GM12878 (cell line): ENCODE measurements at regions not wholly inside any gene's neighbourhood (a gene's known extent, or its start where the extent isn't known, plus 50 kb on each side); places are given as distances from the start of the nearest gene placed in this dataset.
"Not testable (repeated sequence)": the region's sequence is repeated elsewhere in the genome, so short reads cannot be mapped to it uniquely, and the experiment has no call there.

Experiments used
- ATAC-seq: fragments of 200-7000 bp; cut with Tn5 transposase; 3 replicates; pipeline ENCODE4 v1.9.1; 2020; ENCODE audit warnings: mild to moderate bottlenecking, moderate library complexity
- BruUV-seq: library from RNA; stranded (reverse); fragments of 400-500 nt; replicated peaks from 2 replicates; lab custom pipeline; 2021; lab: Mats Ljungman, UMichigan
- CTCF ChIA-PET: fragments of 300-600 bp; sonication (Branson Sonifier 250); formaldehyde crosslinking; extraction: SDS; loops from one replicate; lab custom pipeline; 2021; ENCODE audit warnings: inconsistent platforms; lab: Yijun Ruan, JAX
- POLR2A ChIA-PET: fragments of 350-600 bp; formaldehyde crosslinking; extraction: SDS; loops from one replicate; lab custom pipeline; 2021; ENCODE audit warnings: inconsistent platforms; lab: Charles Lee
- RAD21 ChIA-PET: fragments of 300-600 bp; sonication (Branson Sonifier 250); formaldehyde crosslinking; loops from one replicate; lab custom pipeline; 2023; ENCODE audit warnings: antibody characterized with exemption; ENCODE audit not compliant: unreplicated experiment; lab: Charles Lee
- SMC1A ChIA-PET: fragments of 300-600 bp; sonication (Branson Sonifier 250); formaldehyde crosslinking; loops from one replicate; lab custom pipeline; 2023; ENCODE audit not compliant: unreplicated experiment, uncharacterized antibody; lab: Charles Lee
- DNase-seq: peaks from one replicate; pipeline ENCODE4 v3.0.0-alpha.2; 2011; ENCODE audit warnings: low read depth, low spot score
- FAIRE-seq: peaks from 3 replicates; lab custom pipeline; 2011; peaks lifted over from hg19 to GRCh38; lab: Jason Lieb, UNC
- H2AFZ ChIP-seq: 2 replicates; pipeline ENCODE4 v1.6.0; 2011; ENCODE audit warnings: low read depth, low read length, control low read depth; ENCODE audit not compliant: control insufficient read depth
- H3K27ac ChIP-seq: 2 replicates; pipeline ENCODE4 v1.5.1; 2011; ENCODE audit warnings: control low read depth; ENCODE audit not compliant: control insufficient read depth, insufficient read depth
- H3K27me3 ChIP-seq, 2 experiments: replicated peaks in 1 of 2; 2 replicates each; pipeline versions ENCODE4 v1.6.0 to v1.6.1; 2011; ENCODE audit warnings: low read length in 1 of 2; ENCODE audit not compliant: control insufficient read depth in 2 of 2, insufficient read depth in 2 of 2
- H3K36me3 ChIP-seq, 2 experiments: 2 replicates each; pipeline ENCODE4 v1.5.1; 2011; ENCODE audit warnings: low read length in 1 of 2; ENCODE audit not compliant: control insufficient read depth in 2 of 2, insufficient read depth in 2 of 2
- H3K4me1 ChIP-seq: 2 replicates; pipeline ENCODE4 v1.6.1; 2011; ENCODE audit warnings: mild to moderate bottlenecking, low read length, moderate library complexity, mixed read lengths; ENCODE audit not compliant: control insufficient read depth, insufficient read depth
- H3K4me2 ChIP-seq: 2 replicates; pipeline ENCODE4 v1.6.0; 2011; ENCODE audit warnings: control low read depth; ENCODE audit not compliant: control insufficient read depth, insufficient read depth
- H3K4me3 ChIP-seq: fragments of 200-600 bp; sonication (generic); 2 replicates; pipeline ENCODE4 v1.5.1; 2016
- H3K79me2 ChIP-seq: 2 replicates; pipeline ENCODE4 v1.6.0; 2011; ENCODE audit warnings: low read length; ENCODE audit not compliant: control insufficient read depth, insufficient read depth
- H3K9ac ChIP-seq: 2 replicates; pipeline ENCODE4 v1.8.0; 2011; ENCODE audit warnings: low read length, control low read depth, mixed read lengths; ENCODE audit not compliant: control insufficient read depth, insufficient read depth
- H3K9me3 ChIP-seq: replicated peaks from 3 replicates; pipeline ENCODE4 v1.5.1; 2011; ENCODE audit warnings: mild to moderate bottlenecking, low read length; ENCODE audit not compliant: control insufficient read depth, insufficient read depth
- H4K20me1 ChIP-seq: 2 replicates; pipeline ENCODE4 v1.6.0; 2011; ENCODE audit not compliant: control insufficient read depth, insufficient read depth
- CBFB ChIP-seq: IDR thresholded peaks from 2 replicates; pipeline ENCODE4 v1.6.1; 2016; ENCODE audit warnings: antibody characterized with exemption, low read depth
- NR2C2 ChIP-seq: IDR thresholded peaks from 2 replicates; pipeline ENCODE4 v1.6.1; 2011; ENCODE audit warnings: borderline replicate concordance, low read depth; ENCODE audit not compliant: control insufficient read depth, insufficient read length
- whole genome bisulfite sequencing: methylation state at CpG from one replicate; pipeline ENCODE4 v1.1.6; 2016; ENCODE audit warnings: low lambda C conversion rate; ENCODE audit not compliant: insufficient replicate concordance, insufficient coverage; ENCODE audit errors: missing lambda C conversion rate; 5-methylcytosine and 5-hydroxymethylcytosine counted together
- in situ Hi-C: fragments of 300-500 bp; cut with MboI; formaldehyde crosslinking; loops from 9 replicates; pipeline ENCODE4 v1.14.3; 2018; ENCODE audit warnings: mixed read lengths
- intact Hi-C: fragments of 100-400 bp; cut with micrococcal nuclease; formaldehyde crosslinking; loops from one replicate; pipeline ENCODE4 v1.14.2; 2022; ENCODE audit not compliant: unreplicated experiment

DNA sequence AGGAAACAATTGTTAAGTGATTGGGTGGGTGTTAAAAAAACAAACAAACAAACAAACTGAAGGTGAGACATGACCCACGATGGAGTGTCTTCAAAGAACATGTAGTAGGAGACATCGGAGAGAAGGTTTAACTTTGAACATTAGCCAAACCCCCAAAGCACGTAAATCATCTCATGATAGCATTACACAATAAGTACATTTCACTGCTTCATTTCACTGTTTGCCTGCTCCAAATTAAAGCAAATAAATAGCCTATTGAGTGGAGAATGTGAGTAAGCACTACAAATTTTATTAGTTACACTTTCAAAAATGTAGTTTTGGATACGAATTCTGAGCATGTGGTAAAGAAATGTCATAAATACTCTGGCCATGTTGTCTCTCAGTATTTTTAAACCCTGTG lies 287.0 kb downstream of the SI start (continued):
- TF ChIP-seq NR2C2: no peak
- TF ChIP-seq, all 136 proteins: peak for 0

DNA sequence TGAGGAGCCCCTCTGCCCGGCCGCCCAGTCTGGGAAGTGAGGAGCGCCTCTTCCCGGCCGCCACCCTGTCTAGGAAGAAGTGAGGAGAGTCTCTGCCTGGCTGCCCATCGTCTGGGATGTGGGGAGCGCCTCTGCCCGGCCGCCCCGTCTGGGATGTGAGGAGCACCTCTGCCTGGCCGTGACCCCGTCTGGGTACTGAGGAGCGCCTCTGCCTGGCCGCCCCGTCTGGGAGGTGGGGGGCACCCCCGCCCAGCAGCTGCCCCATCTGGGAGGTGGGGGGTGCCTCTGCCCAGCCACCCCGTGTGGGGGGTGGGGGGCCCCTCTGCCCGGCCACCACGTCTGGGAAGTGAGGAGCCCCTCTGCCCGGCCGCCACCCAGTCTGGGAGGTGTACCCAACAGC lies 293.9 kb downstream of the SI start:
- H3K4me2 ChIP-seq, H3K79me2 ChIP-seq, H3K9me3 ChIP-seq, H2AFZ ChIP-seq, intact Hi-C loops, DNase-seq, H3K9ac ChIP-seq, FAIRE-seq, BruUV-seq, H3K4me1 ChIP-seq, H3K36me3 ChIP-seq, H4K20me1 ChIP-seq, H3K4me3 ChIP-seq, in situ Hi-C loops, SMC1A ChIA-PET, POLR2A ChIA-PET, RAD21 ChIA-PET, H3K27me3 ChIP-seq, CTCF ChIA-PET, H3K27ac ChIP-seq, ATAC-seq: not testable (repeated sequence)
- WGBS: 33% methylated on average over 13 of the region's 21 CpGs

DNA sequence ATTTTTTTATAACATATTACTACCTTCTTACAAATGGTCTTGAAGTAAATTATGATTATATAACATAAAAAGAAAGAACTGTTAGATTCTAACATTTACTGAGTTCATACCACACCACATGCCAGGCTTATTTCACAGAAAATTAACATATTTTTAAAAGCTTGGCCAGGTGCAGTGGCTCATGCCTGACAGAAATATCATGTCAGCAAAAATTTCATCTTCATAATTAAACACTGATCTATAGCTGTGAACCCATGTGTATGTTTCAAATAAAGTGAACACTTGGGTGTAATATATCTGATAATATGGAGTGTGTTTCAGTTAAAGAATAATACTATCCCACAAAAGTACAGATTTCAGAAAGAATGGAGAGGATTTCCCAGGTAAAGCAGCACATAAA lies 296.5 kb downstream of the SI start:
- Histone ChIP-seq H2AFZ (no peak overlapping the region), H3K79me2 (no peaks in the 10 kb centered on the region), H3K27ac (no peak overlapping the region), H3K4me2 (no peak overlapping the region), H4K20me1 (no peaks in the 10 kb centered on the region), H3K27me3 (no peaks in the 10 kb centered on the region), H3K9me3 (no peaks in the 10 kb centered on the region), H3K36me3 (no peaks in the 10 kb centered on the region), H3K4me3 (no peak overlapping the region), H3K9ac (no peak overlapping the region), H3K4me1 (no peaks in the 10 kb centered on the region)
- TF ChIP-seq CBFB: no peak
- intact Hi-C loops (no loop called here), in situ Hi-C loops (no loop called here)
- DNase-seq: no peak
- no peak for FAIRE-seq
- POLR2A ChIA-PET: no interaction called here
- CTCF ChIA-PET: no interaction called here
- BruUV-seq: no TSS peak
- RAD21 ChIA-PET: no interaction called here
- ATAC-seq: no peak
- SMC1A ChIA-PET: no interaction called here
